WTC11 (cell line): ENCODE measurements at regions not wholly inside any gene's neighbourhood (a gene's known extent, or its start where the extent isn't known, plus 50 kb on each side); places are given as distances from the start of the nearest gene placed in this dataset.

ENCODE experiments used
- ATAC-seq: fragments of 200-7000 bp; cut with Tn5 transposase; 2 replicates; pipeline ENCODE4 v1.10.0; 2021; ENCODE audit warnings: mild to moderate bottlenecking, moderate library complexity
- CTCF ChIA-PET: fragments of 300-600 bp; sonication (Branson Sonifier 250); formaldehyde crosslinking; loops from one replicate; lab custom pipeline; 2021; ENCODE audit warnings: antibody characterized with exemption; lab: Charles Lee
- POLR2A ChIA-PET: fragments of 350-600 bp; sonication (Branson Sonifier 250); formaldehyde crosslinking; loops from one replicate; lab custom pipeline; 2021; ENCODE audit warnings: antibody characterized with exemption; lab: Charles Lee
- DNase-seq: peaks from one replicate; pipeline ENCODE4 v3.0.0; 2021; ENCODE audit warnings: low spot score
- H3K27ac Mint-ChIP-seq: 2 replicates; pipeline ENCODE4 v1.8.0; 2021; ENCODE audit warnings: mixed read lengths
- H3K27me3 Mint-ChIP-seq: 2 replicates; pipeline ENCODE4 v1.8.0; 2021; ENCODE audit warnings: low read depth, mild to moderate bottlenecking, moderate library complexity, mixed read lengths
- H3K36me3 Mint-ChIP-seq: 2 replicates; pipeline ENCODE4 v1.8.0; 2021; ENCODE audit warnings: mixed read lengths
- H3K4me1 Mint-ChIP-seq: 2 replicates; pipeline ENCODE4 v1.8.0; 2022; ENCODE audit warnings: mixed read lengths
- H3K4me3 Mint-ChIP-seq: 2 replicates; pipeline ENCODE4 v1.8.0; 2021; ENCODE audit warnings: mild to moderate bottlenecking, moderate library complexity, mixed read lengths
- H3K9me3 Mint-ChIP-seq: 2 replicates; pipeline ENCODE4 v1.8.0; 2021; ENCODE audit warnings: mixed read lengths
- AFF4 ChIP-seq: sonication (generic); formaldehyde crosslinking; IDR thresholded peaks from 2 replicates; pipeline ENCODE4 v1.8.1; 2023; ENCODE audit warnings: mild to moderate bottlenecking, missing genetic modification reagents, borderline replicate concordance
- AR ChIP-seq: fragments of 250-450 bp; sonication (Bioruptor Pico); IDR thresholded peaks from 2 replicates; pipeline ENCODE4 v1.9.0; 2021; ENCODE audit warnings: mild to moderate bottlenecking
- ATF6 ChIP-seq: sonication (generic); formaldehyde crosslinking; IDR thresholded peaks from 2 replicates; pipeline ENCODE4 v1.8.1; 2023; ENCODE audit warnings: mild to moderate bottlenecking, missing genetic modification reagents
- CTCF ChIP-seq: fragments of 200-600 bp; IDR thresholded peaks from 2 replicates; pipeline ENCODE4 v1.8.0; 2022; ENCODE audit warnings: antibody characterized with exemption
- ELF4 ChIP-seq: sonication (generic); formaldehyde crosslinking; IDR thresholded peaks from 2 replicates; pipeline ENCODE4 v1.8.1; 2022; ENCODE audit warnings: low read depth, mild to moderate bottlenecking, moderate library complexity, missing genetic modification reagents
- JAZF1 ChIP-seq: fragments of 250-450 bp; sonication (Bioruptor Pico); IDR thresholded peaks from 2 replicates; pipeline ENCODE4 v1.9.0; 2021; ENCODE audit warnings: moderate library complexity, mild to moderate bottlenecking, inconsistent platforms
- MYBL2 ChIP-seq: sonication (generic); formaldehyde crosslinking; IDR thresholded peaks from 2 replicates; pipeline ENCODE4 v1.8.1; 2023; ENCODE audit warnings: mild to moderate bottlenecking, moderate library complexity, missing genetic modification reagents
- RELA ChIP-seq: sonication (generic); formaldehyde crosslinking; IDR thresholded peaks from 2 replicates; pipeline ENCODE4 v1.8.1; 2022; ENCODE audit warnings: missing genetic modification reagents, mild to moderate bottlenecking, borderline replicate concordance
- SMAD3 ChIP-seq: sonication (generic); formaldehyde crosslinking; IDR thresholded peaks from 2 replicates; pipeline ENCODE4 v1.8.0; 2022; ENCODE audit warnings: missing genetic modification reagents, mild to moderate bottlenecking, borderline replicate concordance
- SOX15 ChIP-seq: fragments of 250-450 bp; sonication (Bioruptor Pico); IDR thresholded peaks from 2 replicates; pipeline ENCODE4 v1.9.0; 2021; ENCODE audit warnings: mild to moderate bottlenecking
- ZNF263 ChIP-seq: sonication (generic); formaldehyde crosslinking; IDR thresholded peaks from 2 replicates; pipeline ENCODE4 v1.8.1; 2022; ENCODE audit warnings: low read depth, mild to moderate bottlenecking, moderate library complexity, missing genetic modification reagents
- ZNF532 ChIP-seq: fragments of 250-450 bp; sonication (Bioruptor Pico); IDR thresholded peaks from 2 replicates; pipeline ENCODE4 v1.9.0; 2021; ENCODE audit warnings: mild to moderate bottlenecking, borderline replicate concordance
- ZSCAN18 ChIP-seq: fragments of 250-450 bp; sonication (Bioruptor Pico); IDR thresholded peaks from 2 replicates; pipeline ENCODE4 v2.1.2; 2022; ENCODE audit warnings: mild to moderate bottlenecking, moderate library complexity

GRCh38 chr4:166594326-166594946, 639.9 kb downstream of the SPOCK3 start:
- DNase-seq (peak; percentile 70), ATAC-seq (peak; percentile 100)
- H3K36me3 Mint-ChIP-seq: no peaks in the 10 kb centered on the region
- ChIA-PET CTCF (interaction anchor here (0.6 to 3.6 kb wide), 25 partner anchors 8 to 1101 kb away, joined by 3 to 36 read pairs (median 4); no protein-coding TSS in a partner anchor), POLR2A (no interaction called here)
- no peaks in the 10 kb centered on the region for H3K9me3 Mint-ChIP-seq
- no peak for TF ChIP-seq MYBL2
- TF ChIP-seq RELA: no peak
- peak; percentile 61; the same call in 1 of the 2 replicates for TF ChIP-seq CTCF
- TF ChIP-seq AR: no peak
- TF ChIP-seq ZSCAN18: no peak
- TF ChIP-seq SOX15 (CRISPR knock-in tag): no peak
- TF ChIP-seq ELF4 (CRISPR knock-in tag): no peak
- TF ChIP-seq ZNF532 (CRISPR knock-in tag): no peak
- no peaks in the 10 kb centered on the region for H3K27me3 Mint-ChIP-seq
- H3K4me1 Mint-ChIP-seq: peaks cover 11% of the 10 kb centered on the region
- no peak overlapping the region for H3K27ac Mint-ChIP-seq
- no peak overlapping the region for H3K4me3 Mint-ChIP-seq

GRCh38 chr4:166600264-166600663, 634.0 kb downstream of the SPOCK3 start:
- Mint-ChIP-seq H3K27ac (no peak overlapping the region), H3K9me3 (peaks cover 14% of the 10 kb centered on the region), H3K36me3 (0 out of 2 replicates have a peak, but pooled peaks cover 5% of the 10 kb centered on the region), H3K4me3 (no peak overlapping the region), H3K27me3 (no peaks in the 10 kb centered on the region), H3K4me1 (peaks cover 2% of the 10 kb centered on the region; the same call in 1 of the 2 replicates)
- DNase-seq (no peak), ATAC-seq (no peak)
- ChIA-PET POLR2A (no interaction called here), CTCF (no interaction called here)
- TF ChIP-seq AFF4 (no peak), RELA (no peak), ZNF263 (CRISPR knock-in tag) (no peak), ATF6 (CRISPR knock-in tag) (no peak), JAZF1 (CRISPR knock-in tag) (no peak), SMAD3 (CRISPR knock-in tag) (no peak)
